K562 (cell line): ENCODE measurements at regions not wholly inside any gene's neighbourhood (a gene's known extent, or its start where the extent isn't known, plus 50 kb on each side); places are given as distances from the start of the nearest gene placed in this dataset.

ENCODE experiments used
- BDP1 ChIP-seq: IDR thresholded peaks from 3 replicates; pipeline ENCODE4 v1.6.1; 2011; ENCODE audit not compliant: insufficient read length, insufficient read depth
- BRD9 ChIP-seq: fragments of 450-650 bp; IDR thresholded peaks from 2 replicates; pipeline ENCODE4 v1.6.1; 2018; ENCODE audit warnings: low read depth; ENCODE audit not compliant: partially characterized antibody
- CBX1 ChIP-seq: sonication (generic); IDR thresholded peaks from 2 replicates; pipeline ENCODE4 v1.6.1; 2016; ENCODE audit warnings: antibody characterized with exemption, low read depth, mild to moderate bottlenecking
- CLOCK ChIP-seq: fragments of 250-450 bp; sonication (Bioruptor Pico); IDR thresholded peaks from 2 replicates; pipeline ENCODE4 v1.4.0; 2020; ENCODE audit warnings: mild to moderate bottlenecking, moderate library complexity, borderline replicate concordance
- KDM5B ChIP-seq: fragments of 200-600 bp; sonication (generic); IDR thresholded peaks from 2 replicates; pipeline ENCODE4 v1.6.1; 2012; ENCODE audit warnings: low read depth, mild to moderate bottlenecking, moderate library complexity, low read length, control low read depth, inconsistent platforms; ENCODE audit not compliant: insufficient replicate concordance
- NFXL1 ChIP-seq: fragments of 450-650 bp; formaldehyde crosslinking; IDR thresholded peaks from 2 replicates; pipeline ENCODE4 v1.4.0; 2021; ENCODE audit warnings: mild to moderate bottlenecking
- PTBP1 ChIP-seq: fragments of 200-400 bp; formaldehyde crosslinking; IDR thresholded peaks from 2 replicates; pipeline ENCODE4 v1.6.1; 2017; ENCODE audit warnings: low read depth, low read length
- PYGO2 ChIP-seq: fragments of 450-650 bp; IDR thresholded peaks from 2 replicates; pipeline ENCODE4 v1.6.1; 2016; ENCODE audit warnings: mild to moderate bottlenecking, missing genetic modification characterization, moderate library complexity, missing compliant biosample characterization
- RCOR1 ChIP-seq, 2 experiments: IDR thresholded peaks; 2 replicates each; pipeline ENCODE4 v1.6.1; 2012; ENCODE audit warnings: low read depth in 2 of 2, low read length in 2 of 2, borderline replicate concordance in 1 of 2, improper control_type of control experiment in 1 of 2
- RFX5 ChIP-seq: IDR thresholded peaks from 2 replicates; pipeline ENCODE4 v1.6.1; 2011; ENCODE audit warnings: low read depth, mild to moderate bottlenecking, improper control_type of control experiment, low read length
- SOX6 ChIP-seq: fragments of 450-650 bp; IDR thresholded peaks from 2 replicates; pipeline ENCODE4 v1.6.1; 2014; ENCODE audit warnings: mild to moderate bottlenecking
- TAF1 ChIP-seq: IDR thresholded peaks from 2 replicates; pipeline ENCODE4 v1.6.1; 2011; ENCODE audit warnings: mild to moderate bottlenecking, low read length, moderate library complexity; ENCODE audit not compliant: insufficient read depth, control insufficient read depth, severe bottlenecking; ENCODE audit errors: extremely low read depth
- ZBTB12 ChIP-seq: fragments of 250-450 bp; sonication (Bioruptor Pico); IDR thresholded peaks from 2 replicates; pipeline ENCODE4 v1.4.0; 2020
- ZNF140 ChIP-seq: fragments of 250-450 bp; sonication (Bioruptor Pico); IDR thresholded peaks from 2 replicates; pipeline ENCODE4 v1.8.0; 2021; ENCODE audit warnings: moderate library complexity, mild to moderate bottlenecking, inconsistent platforms
- ZNF445 ChIP-seq: fragments of 250-450 bp; sonication (Bioruptor Pico); IDR thresholded peaks from 2 replicates; pipeline ENCODE4 v1.4.0; 2020; ENCODE audit warnings: low read depth, mild to moderate bottlenecking, moderate library complexity
- TF ChIP-seq, protein P1 (sequence below), 2 experiments: IDR thresholded peaks in 1 of 2; conservative IDR thresholded peaks in 1 of 2; 2 replicates each; pipeline ENCODE4 v1.6.1; 2016; ENCODE audit warnings: low read depth in 2 of 2, mild to moderate bottlenecking in 1 of 2, missing compliant biosample characterization in 1 of 2, missing genetic modification characterization in 1 of 2, moderate library complexity in 1 of 2
- TF ChIP-seq, protein P2 (sequence below): fragments of 250-450 bp; sonication (Bioruptor Pico); IDR thresholded peaks from 2 replicates; pipeline ENCODE4 v1.5.0; 2021; ENCODE audit warnings: mild to moderate bottlenecking, moderate library complexity
- TF ChIP-seq, protein P3 (sequence below): fragments of 250-450 bp; sonication (Bioruptor Pico); IDR thresholded peaks from 2 replicates; pipeline ENCODE4 v1.9.0; 2021; ENCODE audit warnings: mild to moderate bottlenecking

DNA sequence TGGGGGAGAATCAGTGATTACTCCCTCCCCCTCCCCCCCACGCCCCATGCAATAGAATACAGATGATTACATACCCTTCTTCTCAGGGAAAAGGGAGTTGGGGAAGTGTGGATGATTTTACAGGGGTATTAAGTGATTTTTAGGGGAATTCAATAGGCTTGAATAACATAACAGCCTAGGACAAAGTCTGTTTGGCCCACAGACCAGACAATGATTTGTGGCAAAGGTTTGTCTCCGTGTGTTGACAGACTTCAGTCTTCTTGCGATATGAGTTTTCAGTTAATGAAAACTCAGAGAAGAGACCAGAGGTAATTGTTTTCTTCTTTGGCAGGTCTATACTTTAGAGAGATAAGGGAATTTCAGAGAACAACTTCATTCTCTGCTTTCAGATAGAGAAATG is 95.3 kb downstream of the OR2B2 start (continued):
- TF ChIP-seq, protein P1, sequence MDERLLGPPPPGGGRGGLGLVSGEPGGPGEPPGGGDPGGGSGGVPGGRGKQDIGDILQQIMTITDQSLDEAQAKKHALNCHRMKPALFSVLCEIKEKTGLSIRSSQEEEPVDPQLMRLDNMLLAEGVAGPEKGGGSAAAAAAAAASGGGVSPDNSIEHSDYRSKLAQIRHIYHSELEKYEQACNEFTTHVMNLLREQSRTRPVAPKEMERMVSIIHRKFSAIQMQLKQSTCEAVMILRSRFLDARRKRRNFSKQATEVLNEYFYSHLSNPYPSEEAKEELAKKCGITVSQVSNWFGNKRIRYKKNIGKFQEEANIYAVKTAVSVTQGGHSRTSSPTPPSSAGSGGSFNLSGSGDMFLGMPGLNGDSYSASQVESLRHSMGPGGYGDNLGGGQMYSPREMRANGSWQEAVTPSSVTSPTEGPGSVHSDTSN (CRISPR knock-in tag; IDR thresholded peaks at IDR 0.05; ENCODE audit: low read depth) = no peak
- TF ChIP-seq, protein P1 (tag; conservative IDR thresholded peaks at IDR 0.05; ENCODE audit: low read depth) = peak; percentile 68
- TF ChIP-seq SOX6 = peak; percentile 69; the same call in 1 of the 2 replicates
- no peak for TF ChIP-seq KDM5B
- no peak for TF ChIP-seq ZNF445
- TF ChIP-seq, protein P2, sequence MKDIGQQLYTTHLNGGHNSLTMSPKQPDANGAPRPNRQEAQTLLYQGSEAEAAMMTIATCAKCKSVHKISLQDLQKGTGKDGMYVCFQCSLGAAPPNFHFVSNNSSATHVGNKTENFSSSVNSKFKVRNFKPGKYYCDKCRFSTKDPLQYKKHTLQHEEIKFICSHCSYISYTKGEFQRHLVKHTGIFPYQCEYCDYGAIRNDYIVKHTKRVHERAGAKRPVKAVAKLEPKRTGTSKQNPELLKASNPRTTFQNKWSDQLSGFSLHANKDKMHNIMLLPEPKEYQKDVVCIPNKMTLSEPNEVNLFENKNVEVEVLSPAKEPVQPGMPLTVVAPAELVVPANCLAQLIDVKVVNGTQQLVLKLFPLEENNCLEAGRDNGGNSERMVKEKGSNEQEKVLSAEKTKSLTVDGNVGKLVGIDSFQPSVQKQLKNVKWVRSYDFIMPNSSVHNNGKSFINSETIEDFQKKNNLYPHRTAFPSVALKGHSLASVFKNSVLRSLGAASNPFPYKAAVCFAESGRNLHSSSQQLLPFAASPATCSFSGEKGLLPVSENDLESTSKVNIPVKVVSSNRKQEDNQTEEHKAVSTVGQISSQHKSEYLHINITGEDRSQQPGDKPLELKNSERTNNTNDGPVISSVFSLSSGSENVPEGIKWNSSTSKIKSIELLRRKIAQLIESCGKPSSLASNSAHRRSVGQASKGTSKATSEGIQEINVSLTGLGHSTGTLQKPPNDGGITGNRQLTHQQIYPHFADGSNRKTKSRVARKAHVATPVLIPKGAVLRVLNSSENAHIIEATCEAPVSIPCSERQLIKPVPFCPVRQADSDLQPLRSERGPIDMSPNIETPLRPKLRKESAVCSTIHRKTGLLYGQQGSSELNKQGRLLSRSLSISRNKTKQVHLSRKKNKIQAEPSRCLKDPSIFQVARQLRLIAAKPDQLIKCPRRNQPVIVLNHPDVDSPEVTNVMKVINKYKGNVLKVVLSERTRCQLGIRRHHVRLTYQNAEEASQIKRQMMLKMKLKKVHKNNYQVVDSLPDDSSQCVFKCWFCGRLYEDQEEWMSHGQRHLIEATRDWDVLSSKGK = no peak
- TF ChIP-seq, protein P3, sequence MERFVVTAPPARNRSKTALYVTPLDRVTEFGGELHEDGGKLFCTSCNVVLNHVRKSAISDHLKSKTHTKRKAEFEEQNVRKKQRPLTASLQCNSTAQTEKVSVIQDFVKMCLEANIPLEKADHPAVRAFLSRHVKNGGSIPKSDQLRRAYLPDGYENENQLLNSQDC (CRISPR knock-in tag) = no peak
- TF ChIP-seq PYGO2 (tag) = no peak
- no peak for TF ChIP-seq BDP1
- TF ChIP-seq RFX5 = no peak
- TF ChIP-seq CLOCK (CRISPR knock-in tag) = no peak
- peak in 1 of 2 experiments; percentile 38; a peak in 1 of 4 replicates for TF ChIP-seq RCOR1 (IDR thresholded peaks at IDR 0.05; ENCODE audit: borderline replicate concordance in 1 of 2, low read depth in 2 of 2, low read length in 2 of 2)
- TF ChIP-seq TAF1 = no peak
- no peak for TF ChIP-seq ZBTB12 (CRISPR knock-in tag)
- TF ChIP-seq ZNF140 (CRISPR knock-in tag) = no peak
- no peak for TF ChIP-seq NFXL1 (CRISPR knock-in tag)
- no peak for TF ChIP-seq BRD9
- no peak for TF ChIP-seq CBX1
- no peak for TF ChIP-seq PTBP1
